GM12878 (cell line): ENCODE measurements at regions not wholly inside any gene's neighbourhood (a gene's known extent, or its start where the extent isn't known, plus 50 kb on each side); places are given as distances from the start of the nearest gene placed in this dataset.

Experiments
- ATAC-seq: fragments of 200-7000 bp; cut with Tn5 transposase; 3 replicates; pipeline ENCODE4 v1.9.1; 2020; ENCODE audit warnings: mild to moderate bottlenecking, moderate library complexity
- BruUV-seq: library from RNA; stranded (reverse); fragments of 400-500 nt; replicated peaks from 2 replicates; lab custom pipeline; 2021; lab: Mats Ljungman, UMichigan
- CTCF ChIA-PET: fragments of 300-600 bp; sonication (Branson Sonifier 250); formaldehyde crosslinking; extraction: SDS; loops from one replicate; lab custom pipeline; 2021; ENCODE audit warnings: inconsistent platforms; lab: Yijun Ruan, JAX
- POLR2A ChIA-PET: fragments of 350-600 bp; formaldehyde crosslinking; extraction: SDS; loops from one replicate; lab custom pipeline; 2021; ENCODE audit warnings: inconsistent platforms; lab: Charles Lee
- RAD21 ChIA-PET: fragments of 300-600 bp; sonication (Branson Sonifier 250); formaldehyde crosslinking; loops from one replicate; lab custom pipeline; 2023; ENCODE audit warnings: antibody characterized with exemption; ENCODE audit not compliant: unreplicated experiment; lab: Charles Lee
- SMC1A ChIA-PET: fragments of 300-600 bp; sonication (Branson Sonifier 250); formaldehyde crosslinking; loops from one replicate; lab custom pipeline; 2023; ENCODE audit not compliant: unreplicated experiment, uncharacterized antibody; lab: Charles Lee
- DNase-seq: peaks from one replicate; pipeline ENCODE4 v3.0.0-alpha.2; 2011; ENCODE audit warnings: low read depth, low spot score
- FAIRE-seq: peaks from 3 replicates; lab custom pipeline; 2011; peaks lifted over from hg19 to GRCh38; lab: Jason Lieb, UNC
- H2AFZ ChIP-seq: 2 replicates; pipeline ENCODE4 v1.6.0; 2011; ENCODE audit warnings: low read depth, low read length, control low read depth; ENCODE audit not compliant: control insufficient read depth
- H3K27ac ChIP-seq: 2 replicates; pipeline ENCODE4 v1.5.1; 2011; ENCODE audit warnings: control low read depth; ENCODE audit not compliant: control insufficient read depth, insufficient read depth
- H3K27me3 ChIP-seq, 2 experiments: replicated peaks in 1 of 2; 2 replicates each; pipeline versions ENCODE4 v1.6.0 to v1.6.1; 2011; ENCODE audit warnings: low read length in 1 of 2; ENCODE audit not compliant: control insufficient read depth in 2 of 2, insufficient read depth in 2 of 2
- H3K36me3 ChIP-seq, 2 experiments: 2 replicates each; pipeline ENCODE4 v1.5.1; 2011; ENCODE audit warnings: low read length in 1 of 2; ENCODE audit not compliant: control insufficient read depth in 2 of 2, insufficient read depth in 2 of 2
- H3K4me1 ChIP-seq: 2 replicates; pipeline ENCODE4 v1.6.1; 2011; ENCODE audit warnings: mild to moderate bottlenecking, low read length, moderate library complexity, mixed read lengths; ENCODE audit not compliant: control insufficient read depth, insufficient read depth
- H3K4me2 ChIP-seq: 2 replicates; pipeline ENCODE4 v1.6.0; 2011; ENCODE audit warnings: control low read depth; ENCODE audit not compliant: control insufficient read depth, insufficient read depth
- H3K4me3 ChIP-seq: fragments of 200-600 bp; sonication (generic); 2 replicates; pipeline ENCODE4 v1.5.1; 2016
- H3K79me2 ChIP-seq: 2 replicates; pipeline ENCODE4 v1.6.0; 2011; ENCODE audit warnings: low read length; ENCODE audit not compliant: control insufficient read depth, insufficient read depth
- H3K9ac ChIP-seq: 2 replicates; pipeline ENCODE4 v1.8.0; 2011; ENCODE audit warnings: low read length, control low read depth, mixed read lengths; ENCODE audit not compliant: control insufficient read depth, insufficient read depth
- H3K9me3 ChIP-seq: replicated peaks from 3 replicates; pipeline ENCODE4 v1.5.1; 2011; ENCODE audit warnings: mild to moderate bottlenecking, low read length; ENCODE audit not compliant: control insufficient read depth, insufficient read depth
- H4K20me1 ChIP-seq: 2 replicates; pipeline ENCODE4 v1.6.0; 2011; ENCODE audit not compliant: control insufficient read depth, insufficient read depth
- ATF7 ChIP-seq: fragments of 450-650 bp; IDR thresholded peaks from 2 replicates; pipeline ENCODE4 v1.6.1; 2016; ENCODE audit warnings: low read depth, mild to moderate bottlenecking
- BHLHE40 ChIP-seq, 2 experiments: fragments of 450-650 bp in 1 of 2; IDR thresholded peaks; 2 replicates each; pipeline ENCODE4 v1.6.1; 2011 to 2017; ENCODE audit warnings: low read depth in 2 of 2, borderline replicate concordance in 1 of 2, improper control_type of control experiment in 1 of 2, low read length in 1 of 2, mild to moderate bottlenecking in 1 of 2
- CHD4 ChIP-seq: fragments of 200-600 bp; sonication (generic); IDR thresholded peaks from 2 replicates; pipeline ENCODE4 v1.6.1; 2016; ENCODE audit warnings: mild to moderate bottlenecking
- ESRRA ChIP-seq: IDR thresholded peaks from 2 replicates; pipeline ENCODE4 v1.6.1; 2012; ENCODE audit warnings: mild to moderate bottlenecking, low read length, improper control_type of control experiment
- GATAD2B ChIP-seq: fragments of 450-650 bp; conservative IDR thresholded peaks from 2 replicates; pipeline ENCODE4 v1.6.1; 2017; ENCODE audit warnings: low read depth, mild to moderate bottlenecking, moderate library complexity
- KDM1A ChIP-seq: fragments of 200-600 bp; sonication (generic); IDR thresholded peaks from 2 replicates; pipeline ENCODE4 v1.6.1; 2016; ENCODE audit warnings: borderline replicate concordance
- LARP7 ChIP-seq: fragments of 450-650 bp; IDR thresholded peaks from 2 replicates; pipeline ENCODE4 v1.6.1; 2017; ENCODE audit warnings: mild to moderate bottlenecking
- PKNOX1 ChIP-seq: fragments of 450-650 bp; IDR thresholded peaks from 2 replicates; pipeline ENCODE4 v1.6.1; 2016; ENCODE audit warnings: mild to moderate bottlenecking
- REST ChIP-seq: IDR thresholded peaks from 2 replicates; pipeline ENCODE4 v1.6.1; 2012; ENCODE audit warnings: mild to moderate bottlenecking, low read depth, low read length
- TAF1 ChIP-seq: IDR thresholded peaks from 2 replicates; pipeline ENCODE4 v1.6.1; 2011; ENCODE audit warnings: mild to moderate bottlenecking, low read depth, low read length, borderline replicate concordance
- TCF12 ChIP-seq: IDR thresholded peaks from 2 replicates; pipeline ENCODE4 v1.6.1; 2011; ENCODE audit warnings: low read depth, mild to moderate bottlenecking, low read length
- ZZZ3 ChIP-seq: IDR thresholded peaks from 2 replicates; pipeline ENCODE4 v1.6.1; 2011; ENCODE audit warnings: low read depth; ENCODE audit not compliant: control insufficient read depth, insufficient read length
- WGBS: methylation state at CpG from one replicate; pipeline ENCODE4 v1.1.6; 2016; ENCODE audit warnings: low lambda C conversion rate; ENCODE audit not compliant: insufficient replicate concordance, insufficient coverage; ENCODE audit errors: missing lambda C conversion rate; 5-methylcytosine and 5-hydroxymethylcytosine counted together
- in situ Hi-C: fragments of 300-500 bp; cut with MboI; formaldehyde crosslinking; loops from 9 replicates; pipeline ENCODE4 v1.14.3; 2018; ENCODE audit warnings: mixed read lengths
- intact Hi-C: fragments of 100-400 bp; cut with micrococcal nuclease; formaldehyde crosslinking; loops from one replicate; pipeline ENCODE4 v1.14.2; 2022; ENCODE audit not compliant: unreplicated experiment
- TF ChIP-seq, protein P1 (sequence below), 3 experiments: IDR thresholded peaks in 2 of 3; conservative IDR thresholded peaks in 1 of 3; 2 replicates each; pipeline ENCODE4 v1.5.1; 2011; ENCODE audit warnings: low read depth in 3 of 3, low read length in 3 of 3, mild to moderate bottlenecking in 3 of 3, control low read depth in 2 of 3, moderate library complexity in 2 of 3, inconsistent platforms in 1 of 3, mixed read lengths in 1 of 3; ENCODE audit not compliant: control insufficient read depth in 2 of 3, insufficient read depth in 1 of 3; ENCODE audit errors: extremely low read depth in 1 of 3
- TF ChIP-seq, protein P2 (sequence below): IDR thresholded peaks from 2 replicates; pipeline ENCODE4 v1.6.1; 2011; ENCODE audit warnings: borderline replicate concordance, low read depth, mild to moderate bottlenecking, moderate library complexity, mixed read lengths, low read length; ENCODE audit not compliant: insufficient read depth; ENCODE audit errors: extremely low read length

- POLR2A ChIA-PET = interaction anchor here (0.6 kb wide), 2 partner anchors 175 to 1920 kb away, joined by 5 to 6 read pairs; no protein-coding TSS in a partner anchor
- TF ChIP-seq KDM1A (no peak), LARP7 (no peak), ZZZ3 (no peak), ESRRA (no peak), BHLHE40 (IDR thresholded peaks at IDR 0.05; ENCODE audit: borderline replicate concordance in 1 of 2, low read depth in 2 of 2, low read length in 1 of 2) (no peak), ATF7 (no peak), GATAD2B (no peak), TAF1 (no peak), CHD4 (no peak), REST (no peak), PKNOX1 (no peak), TCF12 (no peak)
- TF ChIP-seq, protein P1, sequence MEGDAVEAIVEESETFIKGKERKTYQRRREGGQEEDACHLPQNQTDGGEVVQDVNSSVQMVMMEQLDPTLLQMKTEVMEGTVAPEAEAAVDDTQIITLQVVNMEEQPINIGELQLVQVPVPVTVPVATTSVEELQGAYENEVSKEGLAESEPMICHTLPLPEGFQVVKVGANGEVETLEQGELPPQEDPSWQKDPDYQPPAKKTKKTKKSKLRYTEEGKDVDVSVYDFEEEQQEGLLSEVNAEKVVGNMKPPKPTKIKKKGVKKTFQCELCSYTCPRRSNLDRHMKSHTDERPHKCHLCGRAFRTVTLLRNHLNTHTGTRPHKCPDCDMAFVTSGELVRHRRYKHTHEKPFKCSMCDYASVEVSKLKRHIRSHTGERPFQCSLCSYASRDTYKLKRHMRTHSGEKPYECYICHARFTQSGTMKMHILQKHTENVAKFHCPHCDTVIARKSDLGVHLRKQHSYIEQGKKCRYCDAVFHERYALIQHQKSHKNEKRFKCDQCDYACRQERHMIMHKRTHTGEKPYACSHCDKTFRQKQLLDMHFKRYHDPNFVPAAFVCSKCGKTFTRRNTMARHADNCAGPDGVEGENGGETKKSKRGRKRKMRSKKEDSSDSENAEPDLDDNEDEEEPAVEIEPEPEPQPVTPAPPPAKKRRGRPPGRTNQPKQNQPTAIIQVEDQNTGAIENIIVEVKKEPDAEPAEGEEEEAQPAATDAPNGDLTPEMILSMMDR (IDR thresholded peaks at IDR 0.05 in 2 of 3, conservative IDR thresholded peaks at IDR 0.05 in 1 of 3; ENCODE audit: control insufficient read depth in 2 of 3, extremely low read depth in 1 of 3, insufficient read depth in 1 of 3, low read depth in 3 of 3, low read length in 3 of 3) = no peak
- TF ChIP-seq, protein P2, sequence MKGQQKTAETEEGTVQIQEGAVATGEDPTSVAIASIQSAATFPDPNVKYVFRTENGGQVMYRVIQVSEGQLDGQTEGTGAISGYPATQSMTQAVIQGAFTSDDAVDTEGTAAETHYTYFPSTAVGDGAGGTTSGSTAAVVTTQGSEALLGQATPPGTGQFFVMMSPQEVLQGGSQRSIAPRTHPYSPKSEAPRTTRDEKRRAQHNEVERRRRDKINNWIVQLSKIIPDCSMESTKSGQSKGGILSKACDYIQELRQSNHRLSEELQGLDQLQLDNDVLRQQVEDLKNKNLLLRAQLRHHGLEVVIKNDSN = no peak
These were observed 136.6 kb upstream of the ZP4 start for GRCh38 chr1:238027366-238027765.

More at GRCh38 chr1:238027366-238027765, 136.6 kb upstream of the ZP4 start:
- ATAC-seq (no peak), DNase-seq (no peak), FAIRE-seq (no peak)
- Histone ChIP-seq H3K9ac (no peak overlapping the region), H3K4me2 (no peak overlapping the region), H3K27ac (no peak overlapping the region), H3K36me3 (no peaks in the 10 kb centered on the region), H3K4me3 (no peak overlapping the region), H3K4me1 (no peaks in the 10 kb centered on the region), H3K27me3 (no peaks in the 10 kb centered on the region), H2AFZ (no peak overlapping the region), H4K20me1 (no peaks in the 10 kb centered on the region), H3K79me2 (no peaks in the 10 kb centered on the region), H3K9me3 (no peaks in the 10 kb centered on the region)
- ChIA-PET RAD21 (interaction anchor here (0.7 to 1.4 kb wide), 3 partner anchors 35 to 163 kb away, joined by 3 read pairs; no protein-coding TSS in a partner anchor), SMC1A (no interaction called here), CTCF (no interaction called here)
- in situ Hi-C loops (no loop called here), intact Hi-C loops (no loop called here)
- BruUV-seq = no TSS peak
- 0% methylated on average over 2 of the region's 2 CpGs for WGBS
